HEK293 (cell line): ENCODE measurements at regions not wholly inside any gene's neighbourhood (a gene's known extent, or its start where the extent isn't known, plus 50 kb on each side); places are given as distances from the start of the nearest gene placed in this dataset.

Experiments used
- CTCF ChIA-PET: fragments of 350-600 bp; formaldehyde crosslinking; extraction: SDS; loops from one replicate; lab custom pipeline; 2021; ENCODE audit warnings: antibody characterized with exemption; lab: Yijun Ruan, JAX
- POLR2A ChIA-PET: fragments of 300-600 bp; formaldehyde crosslinking; extraction: SDS; loops from one replicate; lab custom pipeline; 2020; ENCODE audit warnings: antibody characterized with exemption, inconsistent platforms; lab: Yijun Ruan, JAX
- H3K27ac ChIP-seq: fragments of 200-500 bp; sonication (Bioruptor generic); 2 replicates; pipeline ENCODE4 v1.5.1; 2014; ENCODE audit warnings: low read depth, low read length, control low read depth, inconsistent platforms; ENCODE audit errors: extremely low read depth
- H3K36me3 ChIP-seq, 2 experiments: fragments of 200-500 bp in 1 of 2; sonication (Bioruptor generic) in 1 of 2; 1 replicate in 1 of 2; 2 replicates in 1 of 2; pipeline ENCODE4 v1.5.1; 2014 to 2017; ENCODE audit warnings: inconsistent platforms in 2 of 2, low read length in 2 of 2; ENCODE audit not compliant: control insufficient read depth in 2 of 2, insufficient read depth in 1 of 2
- H3K4me1 ChIP-seq: fragments of 200-500 bp; sonication (Bioruptor generic); 2 replicates; pipeline ENCODE4 v1.5.1; 2014; ENCODE audit warnings: mild to moderate bottlenecking, low read length, inconsistent platforms; ENCODE audit not compliant: control insufficient read depth, insufficient read depth
- H3K4me3 ChIP-seq: 2 replicates; pipeline ENCODE4 v1.5.1; 2011; ENCODE audit warnings: low read depth, mild to moderate bottlenecking, control low read depth, low read length, moderate library complexity
- H3K9me3 ChIP-seq: fragments of 200-500 bp; sonication (Bioruptor generic); 2 replicates; pipeline ENCODE4 v1.5.1; 2014; ENCODE audit warnings: low read depth, low read length, inconsistent platforms; ENCODE audit not compliant: control insufficient read depth, insufficient read depth
- GLI4 ChIP-seq: fragments of 450-650 bp; formaldehyde crosslinking; IDR thresholded peaks from 2 replicates; pipeline ENCODE4 v1.5.1; 2016; ENCODE audit warnings: missing biosample characterization, missing genetic modification characterization
- KLF7 ChIP-seq: fragments of 450-650 bp; formaldehyde crosslinking; IDR thresholded peaks from 2 replicates; pipeline ENCODE4 v1.5.1; 2016; ENCODE audit warnings: missing biosample characterization, missing genetic modification characterization, borderline replicate concordance
- REST ChIP-seq: fragments of 450-650 bp; formaldehyde crosslinking; IDR thresholded peaks from 2 replicates; pipeline ENCODE4 v1.5.1; 2016; ENCODE audit warnings: missing biosample characterization, missing genetic modification characterization
- SCRT1 ChIP-seq: fragments of 450-650 bp; formaldehyde crosslinking; IDR thresholded peaks from 2 replicates; pipeline ENCODE4 v1.5.1; 2016; ENCODE audit warnings: missing biosample characterization, missing genetic modification characterization, borderline replicate concordance
- TRIM28 ChIP-seq: IDR thresholded peaks from 2 replicates; pipeline ENCODE4 v1.6.1; 2011; ENCODE audit warnings: low read length, control low read depth, borderline replicate concordance
- TSHZ1 ChIP-seq: fragments of 450-650 bp; formaldehyde crosslinking; IDR thresholded peaks from 2 replicates; pipeline ENCODE4 v1.5.1; 2016; ENCODE audit warnings: missing biosample characterization, missing genetic modification characterization, borderline replicate concordance
- ZBTB26 ChIP-seq: fragments of 450-650 bp; formaldehyde crosslinking; optimal IDR thresholded peaks from 2 replicates; pipeline ENCODE3; 2016; ENCODE audit warnings: missing biosample characterization, mild to moderate bottlenecking, missing genetic modification characterization
- ZBTB44 ChIP-seq: fragments of 450-650 bp; IDR thresholded peaks from 2 replicates; pipeline ENCODE4 v1.5.1; 2018; ENCODE audit warnings: missing biosample characterization, mild to moderate bottlenecking, missing genetic modification characterization
- ZNF112 ChIP-seq: fragments of 450-650 bp; formaldehyde crosslinking; IDR thresholded peaks from 2 replicates; pipeline ENCODE4 v1.5.0; 2017; ENCODE audit warnings: missing biosample characterization, missing genetic modification characterization
- ZNF18 ChIP-seq: fragments of 450-650 bp; formaldehyde crosslinking; IDR thresholded peaks from 2 replicates; pipeline ENCODE4 v1.5.1; 2016; ENCODE audit warnings: missing biosample characterization, missing genetic modification characterization
- ZNF513 ChIP-seq: fragments of 450-650 bp; IDR thresholded peaks from 2 replicates; pipeline ENCODE4 v1.5.1; 2018; ENCODE audit warnings: missing biosample characterization, missing genetic modification characterization
- ZNF600 ChIP-seq: fragments of 450-650 bp; formaldehyde crosslinking; IDR thresholded peaks from 2 replicates; pipeline ENCODE4 v1.5.1; 2016; ENCODE audit warnings: missing biosample characterization, missing genetic modification characterization
- ZNF660 ChIP-seq: fragments of 450-650 bp; IDR thresholded peaks from 2 replicates; pipeline ENCODE4 v1.5.1; 2018; ENCODE audit warnings: missing biosample characterization, mild to moderate bottlenecking, missing genetic modification characterization
- ZNF837 ChIP-seq: fragments of 450-650 bp; formaldehyde crosslinking; IDR thresholded peaks from 2 replicates; pipeline ENCODE4 v1.5.1; 2016; ENCODE audit warnings: missing biosample characterization, missing genetic modification characterization

- ChIA-PET POLR2A (interaction anchor here (1.0 kb wide), 1 partner anchor 13 kb away, joined by 3 read pairs; no protein-coding TSS in a partner anchor), CTCF (interaction anchor here (0.6 to 11.8 kb wide), 5 partner anchors 11 to 312 kb away, joined by 3 to 143 read pairs (median 3); no protein-coding TSS in a partner anchor)
- H3K4me1 ChIP-seq: peaks cover 8% of the 10 kb centered on the region; the same call in 1 of the 2 replicates
- no peak overlapping the region for H3K4me3 ChIP-seq
- no peaks in the 10 kb centered on the region for H3K9me3 ChIP-seq
- no peaks in the 10 kb centered on the region for H3K36me3 ChIP-seq
- TF ChIP-seq ZNF513 (tag by site-specific recombination) (no peak), ZNF112 (peak; percentile 81), TSHZ1 (tag by site-specific recombination) (no peak), GLI4 (tag by site-specific recombination) (no peak)
- no peak overlapping the region for H3K27ac ChIP-seq
These were observed 62.9 kb upstream of the SNX9 start for GRCh38 chr6:157760137-157760536.

GRCh38 chr6:157760589-157761330 lies 62.3 kb upstream of the SNX9 start:
- CTCF ChIA-PET: interaction anchor here (0.7 to 11.8 kb wide), 3 partner anchors 10 to 177 kb away, joined by 3 to 143 read pairs (median 3); no protein-coding TSS in a partner anchor
- H3K36me3 ChIP-seq: no peaks in the 10 kb centered on the region
- peaks cover 8% of the 10 kb centered on the region; the same call in 1 of the 2 replicates for H3K4me1 ChIP-seq
- POLR2A ChIA-PET: interaction anchor here (1.0 kb wide), 1 partner anchor 12 kb away, joined by 3 read pairs; no protein-coding TSS in a partner anchor
- H3K9me3 ChIP-seq: no peaks in the 10 kb centered on the region
- no peak overlapping the region for H3K4me3 ChIP-seq
- TF ChIP-seq ZBTB26 (no peak), TRIM28 (0 out of 2 replicates have a peak, but pooled peaks have one; percentile 49), ZNF837 (tag by site-specific recombination) (no peak), KLF7 (tag by site-specific recombination) (no peak)
- H3K27ac ChIP-seq: no peak overlapping the region

GRCh38 chr6:157761331-157761921 lies 61.6 kb upstream of the SNX9 start:
- Histone ChIP-seq H3K27ac (no peak overlapping the region), H3K4me3 (no peak overlapping the region), H3K9me3 (no peaks in the 10 kb centered on the region), H3K36me3 (no peaks in the 10 kb centered on the region), H3K4me1 (peaks cover 8% of the 10 kb centered on the region; the same call in 1 of the 2 replicates)
- POLR2A ChIA-PET: no interaction called here
- CTCF ChIA-PET: interaction anchor here (0.8 to 11.8 kb wide), 3 partner anchors 9 to 444 kb away, joined by 3 to 143 read pairs (median 3); no protein-coding TSS in a partner anchor
- TF ChIP-seq ZBTB44 (tag by site-specific recombination): no peak
- TF ChIP-seq ZNF660 (tag by site-specific recombination): no peak
- no peak for TF ChIP-seq ZNF18 (tag by site-specific recombination)
- TF ChIP-seq REST (tag by site-specific recombination): no peak
- no peak for TF ChIP-seq SCRT1 (tag by site-specific recombination)
- TF ChIP-seq ZNF600: no peak
